ENCODE measurements at regions not wholly inside any gene's neighbourhood (a gene's known extent, or its start where the extent isn't known, plus 50 kb on each side); places are given as distances from the start of the nearest gene placed in this dataset.

DNA sequence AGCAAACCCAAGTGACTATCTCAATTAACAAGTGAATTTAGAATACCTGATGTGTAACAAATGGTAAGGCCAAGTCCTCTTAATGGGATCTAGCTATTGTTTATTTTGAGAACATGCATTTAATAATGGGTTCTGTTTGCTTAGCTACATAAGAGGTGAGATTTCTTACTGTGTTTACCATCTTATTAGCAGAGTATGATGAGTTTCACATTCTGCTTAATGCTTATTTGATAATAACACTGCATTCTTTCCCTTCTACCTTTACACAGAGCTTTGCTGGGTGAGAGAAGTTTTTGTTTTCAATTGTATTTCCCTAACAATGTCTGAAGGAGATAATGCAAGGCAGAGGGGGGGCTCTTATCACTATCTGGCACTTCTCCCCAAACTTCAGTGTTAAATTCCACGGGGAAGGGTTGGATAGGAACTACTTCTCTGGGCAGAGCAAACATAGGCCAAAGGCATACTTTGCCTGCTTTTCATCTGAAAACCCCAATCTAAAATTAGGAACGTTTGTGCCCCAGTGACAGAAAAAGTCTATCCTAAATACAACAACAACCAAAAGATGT lies 129.0 kb upstream of the ATXN7L3B start:
- H3K9me1 ChIP-seq (ENCODE audit: control insufficient read depth, extremely low read depth, insufficient read depth, low read length) = no peaks in the 10 kb centered on the region
- dilution Hi-C loops (cut with MboI; ENCODE audit: extremely low pct_ligation_motif_present, low sequenced_read_pairs) = no loop called here

DNA sequence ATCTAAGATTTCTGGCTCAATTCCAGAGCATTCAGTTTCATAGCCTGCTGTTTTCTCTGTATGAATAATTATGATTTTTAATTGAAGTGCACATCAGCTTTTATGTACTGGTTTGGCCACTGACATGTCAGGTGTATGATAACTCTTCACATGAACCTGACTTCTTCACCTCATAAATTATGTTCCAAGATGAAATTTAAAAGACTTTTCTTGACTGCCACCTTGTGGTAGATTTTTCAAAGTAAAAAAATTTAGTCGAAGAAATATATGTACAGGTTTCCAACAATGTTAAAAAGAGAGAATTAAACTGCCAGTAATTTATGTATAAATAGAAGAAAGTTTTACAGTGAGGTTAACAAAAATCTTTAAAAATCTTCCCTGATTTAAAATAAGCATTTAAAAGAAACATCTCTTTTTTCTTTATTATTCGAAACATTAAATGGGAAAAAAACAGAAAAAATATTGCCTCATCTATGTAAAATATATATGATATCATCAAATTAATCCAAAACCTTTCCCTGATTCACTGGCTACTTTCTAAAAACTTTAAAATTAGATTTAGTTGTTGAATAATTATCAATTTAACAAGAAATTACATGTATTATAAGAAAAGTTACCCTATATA lies 124.9 kb upstream of the ATXN7L3B start:
- FAIRE-seq (no peak), DNase-seq (ENCODE audit: low read depth, low spot score) (no peak)
- Histone ChIP-seq H3K9me1 (ENCODE audit: control insufficient read depth, extremely low read depth, insufficient read depth, low read length) (no peaks in the 10 kb centered on the region), H4K20me1 (ENCODE audit: control insufficient read depth, extremely low read depth, insufficient read depth, low read length) (no peaks in the 10 kb centered on the region), H3K27ac (ENCODE audit: control insufficient read depth, insufficient read depth, low read length) (no peak overlapping the region), H3K36me3 (ENCODE audit: control insufficient read depth in 2 of 2, extremely low read depth in 1 of 2, insufficient read depth in 2 of 2, low read length in 2 of 2) (no peaks in the 10 kb centered on the region), H3K4me3 (ENCODE audit: control insufficient read depth in 2 of 3, extremely low read depth in 1 of 3, insufficient read depth in 2 of 3, low read depth in 1 of 3, low read length in 3 of 3) (no peak overlapping the region), H2AFZ (ENCODE audit: control insufficient read depth, low read length) (no peak overlapping the region), H3K79me2 (ENCODE audit: control insufficient read depth, insufficient read depth, low read length) (no peaks in the 10 kb centered on the region), H3K4me1 (ENCODE audit: control insufficient read depth, extremely low read depth, insufficient read depth, low read length) (no peaks in the 10 kb centered on the region), H3K27me3 (ENCODE audit: control insufficient read depth, extremely low read depth, insufficient read depth, low read length) (no peaks in the 10 kb centered on the region), H3K4me2 (ENCODE audit: control insufficient read depth, extremely low read depth, insufficient read depth, low read depth, low read length) (no peak overlapping the region), H3K9ac (ENCODE audit: control insufficient read depth, extremely low read depth, insufficient read depth, low read length) (no peak overlapping the region), H3K9me3 (ENCODE audit: control insufficient read depth, low read depth, low read length) (no peaks in the 10 kb centered on the region)
- no peak for TF ChIP-seq EZH2 (IDR thresholded peaks at IDR 0.05; ENCODE audit: low read length)
- TF ChIP-seq, protein P1, sequence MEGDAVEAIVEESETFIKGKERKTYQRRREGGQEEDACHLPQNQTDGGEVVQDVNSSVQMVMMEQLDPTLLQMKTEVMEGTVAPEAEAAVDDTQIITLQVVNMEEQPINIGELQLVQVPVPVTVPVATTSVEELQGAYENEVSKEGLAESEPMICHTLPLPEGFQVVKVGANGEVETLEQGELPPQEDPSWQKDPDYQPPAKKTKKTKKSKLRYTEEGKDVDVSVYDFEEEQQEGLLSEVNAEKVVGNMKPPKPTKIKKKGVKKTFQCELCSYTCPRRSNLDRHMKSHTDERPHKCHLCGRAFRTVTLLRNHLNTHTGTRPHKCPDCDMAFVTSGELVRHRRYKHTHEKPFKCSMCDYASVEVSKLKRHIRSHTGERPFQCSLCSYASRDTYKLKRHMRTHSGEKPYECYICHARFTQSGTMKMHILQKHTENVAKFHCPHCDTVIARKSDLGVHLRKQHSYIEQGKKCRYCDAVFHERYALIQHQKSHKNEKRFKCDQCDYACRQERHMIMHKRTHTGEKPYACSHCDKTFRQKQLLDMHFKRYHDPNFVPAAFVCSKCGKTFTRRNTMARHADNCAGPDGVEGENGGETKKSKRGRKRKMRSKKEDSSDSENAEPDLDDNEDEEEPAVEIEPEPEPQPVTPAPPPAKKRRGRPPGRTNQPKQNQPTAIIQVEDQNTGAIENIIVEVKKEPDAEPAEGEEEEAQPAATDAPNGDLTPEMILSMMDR (optimal IDR thresholded peaks at IDR 0.05 in 1 of 3, IDR thresholded peaks at IDR 0.05 in 1 of 3, conservative IDR thresholded peaks at IDR 0.05 in 1 of 3; ENCODE audit: extremely low read depth in 1 of 3, insufficient read depth in 2 of 3, low read length in 3 of 3) = peak in 1 of 3 experiments; percentile 17
- dilution Hi-C loops (cut with MboI; ENCODE audit: extremely low pct_ligation_motif_present, low sequenced_read_pairs) = no loop called here

More for the DNA sequence above, 129.0 kb upstream of the ATXN7L3B start:
- no peak overlapping the region for H3K4me2 ChIP-seq (ENCODE audit: control insufficient read depth, extremely low read depth, insufficient read depth, low read depth, low read length)
- no peak overlapping the region for H3K27ac ChIP-seq (ENCODE audit: control insufficient read depth, insufficient read depth, low read length)
- TF ChIP-seq EZH2 (IDR thresholded peaks at IDR 0.05; ENCODE audit: low read length) = no peak
- TF ChIP-seq, protein P1 (optimal IDR thresholded peaks at IDR 0.05 in 1 of 3, IDR thresholded peaks at IDR 0.05 in 1 of 3, conservative IDR thresholded peaks at IDR 0.05 in 1 of 3; ENCODE audit: extremely low read depth in 1 of 3, insufficient read depth in 2 of 3, low read length in 3 of 3) = no peak
- no peaks in the 10 kb centered on the region for H3K79me2 ChIP-seq (ENCODE audit: control insufficient read depth, insufficient read depth, low read length)
- H3K4me3 ChIP-seq (ENCODE audit: control insufficient read depth in 2 of 3, extremely low read depth in 1 of 3, insufficient read depth in 2 of 3, low read depth in 1 of 3, low read length in 3 of 3) = no peak overlapping the region
- H3K9ac ChIP-seq (ENCODE audit: control insufficient read depth, extremely low read depth, insufficient read depth, low read length) = no peak overlapping the region
- no peak overlapping the region for H2AFZ ChIP-seq (ENCODE audit: control insufficient read depth, low read length)
- FAIRE-seq (no peak), DNase-seq (ENCODE audit: low read depth, low spot score) (no peak)
- no peaks in the 10 kb centered on the region for H3K9me3 ChIP-seq (ENCODE audit: control insufficient read depth, low read depth, low read length)
- H4K20me1 ChIP-seq (ENCODE audit: control insufficient read depth, extremely low read depth, insufficient read depth, low read length) = no peaks in the 10 kb centered on the region
- no peaks in the 10 kb centered on the region for H3K36me3 ChIP-seq (ENCODE audit: control insufficient read depth in 2 of 2, extremely low read depth in 1 of 2, insufficient read depth in 2 of 2, low read length in 2 of 2)
- H3K27me3 ChIP-seq (ENCODE audit: control insufficient read depth, extremely low read depth, insufficient read depth, low read length) = no peaks in the 10 kb centered on the region
- no peaks in the 10 kb centered on the region for H3K4me1 ChIP-seq (ENCODE audit: control insufficient read depth, extremely low read depth, insufficient read depth, low read length)

All from keratinocyte (primary cell).